GM12891 (cell line): ENCODE measurements at regions not wholly inside any gene's neighbourhood (a gene's known extent, or its start where the extent isn't known, plus 50 kb on each side); places are given as distances from the start of the nearest gene placed in this dataset.

Experiments used
- POLR2A ChIP-seq: IDR thresholded peaks from 2 replicates; pipeline ENCODE4 v1.6.1; 2011; ENCODE audit warnings: low read depth, low read length, control low read depth
- POLR2AphosphoS5 ChIP-seq: IDR thresholded peaks from 2 replicates; pipeline ENCODE4 v1.6.1; 2011; ENCODE audit warnings: low read depth, low read length, control low read depth
- SPI1 ChIP-seq: IDR thresholded peaks from 2 replicates; pipeline ENCODE4 v1.6.1; 2011; ENCODE audit warnings: low read depth, low read length, control low read depth
- TAF1 ChIP-seq: IDR thresholded peaks from 2 replicates; pipeline ENCODE4 v1.6.1; 2011; ENCODE audit warnings: low read depth, low read length, control low read depth

DNA sequence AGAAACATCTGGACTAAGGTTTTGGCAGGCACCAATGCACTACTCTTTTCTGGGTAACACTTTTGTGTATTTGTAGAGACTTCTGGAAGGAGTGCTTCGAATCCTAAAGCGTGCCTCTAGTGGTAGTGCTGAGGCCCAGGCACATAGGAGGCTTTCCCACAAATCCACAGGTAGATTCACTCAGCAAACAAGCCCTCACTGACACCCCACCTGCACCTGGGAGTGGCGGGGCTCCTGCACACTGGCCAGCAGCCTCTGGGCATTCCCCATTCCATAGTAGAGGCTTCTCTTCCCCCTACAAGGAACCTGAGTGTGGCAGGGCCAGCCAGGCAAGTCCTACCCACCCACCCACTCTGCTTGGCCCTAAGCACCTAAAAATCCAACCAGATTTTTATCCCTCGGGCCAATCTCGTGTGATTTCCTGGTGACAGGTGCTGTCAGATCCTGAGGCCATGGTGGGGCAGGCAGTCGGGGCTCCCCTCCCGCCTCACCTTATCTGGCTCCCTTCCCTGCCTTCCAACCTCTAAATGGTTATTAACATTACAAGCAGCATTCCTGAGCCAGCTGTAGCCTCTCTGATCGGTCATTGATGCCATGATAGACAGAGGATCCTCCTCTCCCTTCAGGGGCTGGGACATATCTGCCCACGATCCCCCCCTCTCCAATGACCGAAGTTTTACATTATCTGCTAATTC lies 82.4 kb downstream of the SLC2A10 start:
- TF ChIP-seq POLR2A: no peak
- no peak for TF ChIP-seq POLR2AphosphoS5
- no peak for TF ChIP-seq SPI1
- no peak for TF ChIP-seq TAF1
